MM.1S (cell line): ENCODE measurements at regions not wholly inside any gene's neighbourhood (a gene's known extent, or its start where the extent isn't known, plus 50 kb on each side); places are given as distances from the start of the nearest gene placed in this dataset.

Experiments
- EZH2phosphoT487 ChIP-seq: fragments of 300-600 bp; sonication (generic); IDR thresholded peaks from 2 replicates; pipeline ENCODE4 v1.6.1; 2018; ENCODE audit warnings: antibody characterized with exemption, low read length
- TF ChIP-seq, protein P1 (sequence below): fragments of 300-600 bp; sonication (generic); IDR thresholded peaks from 2 replicates; pipeline ENCODE4 v1.5.1; 2016; ENCODE audit warnings: antibody characterized with exemption, low read length, mixed read lengths

DNA sequence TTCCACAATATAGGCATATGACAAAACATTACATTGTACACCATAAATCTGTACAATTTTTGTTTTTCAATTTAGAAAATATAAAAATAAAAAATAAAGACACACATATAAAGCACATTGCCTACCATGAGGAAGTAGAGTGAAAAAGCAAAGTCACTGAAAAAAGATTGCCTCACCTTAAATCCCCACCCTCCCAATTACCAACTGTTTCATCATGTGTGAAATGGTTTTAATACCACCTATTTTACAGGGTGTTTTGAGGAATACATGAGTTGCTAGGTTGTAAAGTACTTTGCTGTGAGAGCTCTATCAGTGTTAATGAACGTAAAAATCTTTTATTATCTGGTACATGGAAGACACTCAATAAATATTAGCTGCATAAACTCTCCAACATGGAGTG lies 373.6 kb upstream of the NDST3 start:
- no peak for TF ChIP-seq EZH2phosphoT487
- TF ChIP-seq, protein P1, sequence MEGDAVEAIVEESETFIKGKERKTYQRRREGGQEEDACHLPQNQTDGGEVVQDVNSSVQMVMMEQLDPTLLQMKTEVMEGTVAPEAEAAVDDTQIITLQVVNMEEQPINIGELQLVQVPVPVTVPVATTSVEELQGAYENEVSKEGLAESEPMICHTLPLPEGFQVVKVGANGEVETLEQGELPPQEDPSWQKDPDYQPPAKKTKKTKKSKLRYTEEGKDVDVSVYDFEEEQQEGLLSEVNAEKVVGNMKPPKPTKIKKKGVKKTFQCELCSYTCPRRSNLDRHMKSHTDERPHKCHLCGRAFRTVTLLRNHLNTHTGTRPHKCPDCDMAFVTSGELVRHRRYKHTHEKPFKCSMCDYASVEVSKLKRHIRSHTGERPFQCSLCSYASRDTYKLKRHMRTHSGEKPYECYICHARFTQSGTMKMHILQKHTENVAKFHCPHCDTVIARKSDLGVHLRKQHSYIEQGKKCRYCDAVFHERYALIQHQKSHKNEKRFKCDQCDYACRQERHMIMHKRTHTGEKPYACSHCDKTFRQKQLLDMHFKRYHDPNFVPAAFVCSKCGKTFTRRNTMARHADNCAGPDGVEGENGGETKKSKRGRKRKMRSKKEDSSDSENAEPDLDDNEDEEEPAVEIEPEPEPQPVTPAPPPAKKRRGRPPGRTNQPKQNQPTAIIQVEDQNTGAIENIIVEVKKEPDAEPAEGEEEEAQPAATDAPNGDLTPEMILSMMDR: no peak
